ENCODE measurements at regions not wholly inside any gene's neighbourhood (a gene's known extent, or its start where the extent isn't known, plus 50 kb on each side); places are given as distances from the start of the nearest gene placed in this dataset.

GRCh38 chr18:64983497-64984238 is 767.1 kb upstream of the CDH7 start:
- no peak for TF ChIP-seq ATF1 (CRISPR knock-in tag; IDR thresholded peaks at IDR 0.05)
- no peak for TF ChIP-seq ATF1 (tag; IDR thresholded peaks at IDR 0.05)
- no peak for TF ChIP-seq EP300 (IDR thresholded peaks at IDR 0.05; ENCODE audit: low read length)
- TF ChIP-seq ELF4 (CRISPR knock-in tag; IDR thresholded peaks at IDR 0.05): no peak
- TF ChIP-seq BRCA1 (IDR thresholded peaks at IDR 0.05): no peak
- TF ChIP-seq BRCA1 (CRISPR knock-in tag; IDR thresholded peaks at IDR 0.05): no peak
- TF ChIP-seq CHD1 (IDR thresholded peaks at IDR 0.05; ENCODE audit: low read length): no peak
- no peak for TF ChIP-seq HNRNPH1 (optimal IDR thresholded peaks at IDR 0.05; ENCODE audit: low read depth, low read length)

Measured in K562 (cell line).